Cerebellar cortex (tissue), 1 donor: ENCODE measurements at regions not wholly inside any gene's neighbourhood (a gene's known extent, or its start where the extent isn't known, plus 50 kb on each side); places are given as distances from the start of the nearest gene placed in this dataset.
"Not testable (repeated sequence)": the region's sequence is repeated elsewhere in the genome, so short reads cannot be mapped to it uniquely, and the experiment has no call there.

Experiments used
- DNase-seq: peaks from one replicate; pipeline ENCODE4 v3.0.0-alpha.2; 2015; ENCODE audit warnings: low spot score

DNA sequence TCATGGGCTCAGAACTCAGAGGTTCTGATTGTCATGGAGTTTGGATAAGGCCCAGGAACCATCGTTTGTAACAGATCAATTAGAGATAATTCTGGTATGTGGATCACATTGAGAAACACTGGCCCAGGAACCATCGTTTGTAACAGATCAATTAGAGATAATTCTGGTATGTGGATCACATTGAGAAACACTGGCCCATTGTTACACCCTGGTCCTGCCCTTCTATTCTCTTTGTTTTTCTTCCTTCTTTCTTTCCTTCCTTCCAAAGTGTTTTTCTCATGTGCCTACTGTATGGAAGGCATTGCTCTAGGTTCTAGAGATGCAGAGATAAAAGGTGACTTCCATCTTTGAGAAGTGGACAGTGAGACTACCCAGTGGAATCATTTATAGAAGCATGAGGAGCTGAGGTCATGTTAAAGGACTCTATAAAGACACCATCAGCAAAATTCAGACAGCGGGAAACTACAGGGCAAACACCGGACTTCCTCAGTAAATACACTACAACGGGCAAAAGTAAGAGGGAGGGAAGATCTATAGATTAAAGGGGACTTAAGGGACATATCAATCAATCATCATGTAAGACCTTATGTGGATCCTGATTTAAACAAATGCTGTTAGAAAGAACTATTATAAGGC lies 153.8 kb downstream of the UNC5CL start:
- no peak for DNase-seq

GRCh38 chr6:40882323-40882997 lies 156.6 kb downstream of the UNC5CL start:
- no peak for DNase-seq

DNA sequence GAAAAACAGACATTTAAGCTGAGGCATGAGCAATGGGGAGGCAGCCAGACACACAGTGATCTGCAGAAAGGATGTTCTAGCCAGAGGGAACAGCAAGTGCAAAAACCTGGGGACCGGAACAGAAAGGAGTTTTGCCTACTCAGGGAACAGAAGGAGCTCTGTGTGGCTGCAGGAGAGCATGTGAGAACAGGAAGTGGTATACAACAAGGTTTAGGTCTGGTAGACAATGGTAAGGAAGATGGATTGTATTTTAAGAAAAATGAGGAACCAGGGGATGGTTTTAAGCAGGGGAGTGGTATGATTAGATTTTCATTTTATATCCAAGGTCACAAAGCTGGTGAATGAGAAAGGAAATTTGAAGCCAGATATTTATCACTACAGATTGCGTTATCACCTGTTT lies 157.5 kb downstream of the UNC5CL start:
- DNase-seq: no peak

DNA sequence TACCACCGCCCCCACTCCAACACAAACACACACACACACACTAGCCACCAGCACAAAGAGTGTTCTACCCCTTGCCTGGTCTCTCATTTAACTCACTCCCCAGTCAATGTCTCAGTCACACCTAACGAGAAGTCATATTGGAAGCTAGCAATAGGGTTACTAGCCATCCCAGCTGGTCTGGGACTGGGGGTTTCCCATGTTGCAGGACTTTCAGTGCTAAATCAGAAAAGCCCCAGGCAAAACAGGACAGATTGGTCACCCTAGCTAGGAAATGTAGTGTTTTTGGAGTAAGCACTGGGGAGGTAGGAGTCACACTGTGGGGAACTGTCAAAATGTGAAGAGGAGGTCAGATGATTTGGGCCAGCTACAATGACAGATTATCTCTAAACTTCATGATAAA lies 158.1 kb downstream of the UNC5CL start:
- DNase-seq: no peak

- DNase-seq: no peak
These were observed 159.9 kb downstream of the UNC5CL start for GRCh38 chr6:40879169-40879568.

DNA sequence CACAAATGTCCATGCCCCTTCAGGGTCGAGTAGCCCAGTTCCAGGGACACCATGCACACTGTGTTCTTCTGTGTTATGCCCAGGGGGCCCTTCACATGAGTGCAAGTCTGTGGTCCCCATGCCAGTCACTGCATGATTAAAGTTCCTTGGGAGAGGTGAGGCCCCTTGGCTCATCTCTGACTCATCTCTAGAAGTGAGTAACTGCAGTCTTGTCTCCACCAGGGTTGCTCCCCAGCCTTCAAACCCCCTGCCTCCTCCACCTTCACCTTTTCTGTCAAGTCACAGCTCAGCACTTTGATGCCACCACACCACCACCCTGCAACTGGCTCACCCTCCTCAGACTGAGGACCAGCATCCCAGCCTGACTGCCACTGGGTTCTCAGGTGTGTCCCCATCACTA lies 161.7 kb downstream of the UNC5CL start:
- DNase-seq: no peak

- no peak for DNase-seq
These were observed 162.7 kb downstream of the UNC5CL start for GRCh38 chr6:40876336-40876735.

DNA sequence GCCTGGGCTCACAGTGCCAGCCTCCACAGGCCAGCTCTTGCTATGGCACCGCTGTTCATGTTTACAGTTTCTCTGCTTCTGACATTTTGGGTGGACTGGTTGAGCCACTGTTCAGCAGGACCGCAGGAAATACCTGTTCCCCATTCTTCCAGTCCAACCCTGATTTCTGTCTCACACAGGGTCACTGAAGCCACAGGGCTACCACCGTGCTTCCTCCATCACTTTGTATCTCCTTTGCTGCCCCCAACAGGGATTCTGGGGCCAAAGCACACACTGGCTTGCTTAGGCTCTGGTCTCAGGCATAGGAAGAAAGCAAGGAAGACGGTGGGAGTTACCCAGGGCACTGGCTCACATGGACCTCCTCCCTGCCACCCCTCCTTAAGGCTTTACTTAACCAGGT lies 164.5 kb downstream of the UNC5CL start:
- DNase-seq: no peak

DNA sequence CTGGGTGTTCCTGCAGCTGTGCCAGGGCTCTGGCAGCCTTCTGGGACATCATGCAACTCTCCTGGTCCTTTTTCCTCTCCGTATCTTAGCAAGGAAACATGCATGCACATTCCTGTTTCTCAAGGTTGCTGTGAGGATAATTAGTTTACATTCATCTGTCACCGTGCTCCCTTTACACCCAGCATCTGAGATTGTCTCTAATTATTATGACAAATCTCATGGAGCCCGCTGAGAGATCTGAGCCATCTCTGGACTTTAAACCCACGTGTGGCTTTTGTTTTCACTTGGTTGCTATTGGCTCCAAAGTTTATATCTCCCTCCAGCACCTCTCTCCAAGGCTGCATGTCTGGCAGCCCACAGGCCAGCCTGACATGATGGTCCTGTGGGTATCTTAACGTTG lies 167.6 kb downstream of the UNC5CL start:
- DNase-seq: no peak

DNA sequence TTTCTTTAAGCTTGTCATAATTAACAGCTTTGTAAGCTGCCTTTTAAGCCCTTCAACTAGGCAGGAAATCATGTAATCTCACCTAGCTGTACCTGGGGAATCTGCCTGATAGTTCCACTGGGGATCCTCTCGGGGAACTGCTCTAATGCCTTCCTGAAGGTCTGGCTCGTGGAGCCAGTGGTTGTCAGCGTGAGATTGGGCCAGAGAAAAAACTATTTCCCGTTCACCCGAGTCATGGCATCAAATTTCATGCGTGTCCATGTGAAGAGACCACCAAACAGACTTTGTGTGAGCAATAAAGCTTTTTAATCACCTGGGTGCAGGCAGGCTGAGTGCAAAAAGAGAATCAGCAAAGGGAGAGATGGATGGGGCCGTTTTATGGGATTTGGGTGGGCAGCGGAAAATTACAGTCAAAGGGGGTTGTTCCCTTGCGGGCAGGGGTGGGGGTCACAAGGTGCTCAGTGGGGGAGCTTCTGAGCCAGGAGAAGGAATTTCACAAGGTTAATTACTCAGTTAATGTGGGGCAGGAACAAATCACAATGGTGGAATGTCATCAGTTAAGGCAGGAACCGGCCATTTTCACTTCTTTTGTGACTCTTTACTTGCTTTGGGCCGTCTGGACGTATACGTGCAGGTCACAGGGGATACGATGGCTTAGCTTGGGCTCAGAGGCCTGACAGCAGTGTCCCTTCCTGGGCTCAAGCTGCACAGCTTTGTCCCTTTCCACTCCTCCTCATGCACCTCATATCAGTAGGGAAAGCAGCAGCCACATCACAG lies 170.7 kb downstream of the UNC5CL start:
- not testable (repeated sequence) for DNase-seq

DNA sequence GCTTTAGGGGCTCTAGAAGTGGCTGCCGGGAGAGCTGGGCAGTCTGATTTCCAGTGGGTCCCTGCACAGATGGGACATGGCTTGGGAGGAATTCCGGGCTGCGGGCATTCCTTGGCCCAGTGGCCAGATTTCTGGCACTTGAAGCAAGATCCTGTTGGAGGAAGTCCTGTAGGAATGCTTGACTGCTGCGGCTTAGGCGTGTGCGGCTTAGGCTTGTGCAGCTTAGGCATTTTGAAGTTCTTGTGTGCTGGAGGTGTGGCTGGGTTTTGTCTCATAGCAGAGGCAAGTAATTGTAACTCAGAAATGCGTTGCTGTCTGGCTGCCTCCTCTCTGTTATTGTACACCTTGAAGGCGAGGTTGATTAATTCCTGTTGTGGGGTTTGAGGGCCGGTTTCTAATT lies 171.5 kb downstream of the UNC5CL start:
- not testable (repeated sequence) for DNase-seq

DNA sequence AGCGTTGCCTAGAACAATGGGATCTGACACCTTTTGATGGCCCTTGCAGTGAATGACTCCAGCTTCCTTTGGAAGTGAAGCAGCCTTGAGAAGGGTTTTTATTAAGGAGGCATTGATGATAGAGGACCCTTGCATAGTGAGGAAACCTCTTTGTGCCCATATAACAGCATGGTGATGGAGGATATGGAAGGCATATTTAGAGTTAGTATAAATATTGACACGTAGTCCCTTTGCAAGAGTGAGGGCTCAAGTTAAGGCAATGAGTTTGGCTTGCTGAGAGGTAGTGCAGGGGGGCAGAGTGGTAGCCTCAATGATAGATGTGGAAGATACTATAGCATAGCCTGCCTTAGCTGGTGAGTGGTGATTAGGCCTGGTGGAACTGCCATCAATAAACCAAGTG lies 173.8 kb downstream of the UNC5CL start:
- DNase-seq: not testable (repeated sequence)

- no peak for DNase-seq
These were observed 178.6 kb downstream of the UNC5CL start for GRCh38 chr6:40860443-40860842.

DNA sequence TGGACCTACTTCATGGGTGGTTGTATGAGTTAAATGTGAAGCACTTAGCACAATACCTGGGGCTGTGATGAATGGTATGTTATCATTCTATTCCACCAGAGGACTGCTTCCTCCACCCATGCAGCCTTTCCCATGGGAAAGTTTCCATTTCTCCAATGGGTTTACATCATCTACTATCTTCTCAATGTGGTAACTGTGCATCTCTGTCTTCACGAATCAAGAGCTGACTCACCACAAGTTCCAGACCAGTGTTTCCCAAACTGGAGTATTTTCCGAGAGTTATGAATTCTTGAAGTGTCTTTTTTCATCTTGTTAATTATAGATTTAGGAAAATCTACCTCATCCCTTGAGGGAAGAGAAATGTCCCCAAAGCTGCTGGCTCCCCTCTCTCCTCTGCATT lies 182.8 kb downstream of the UNC5CL start:
- no peak for DNase-seq

GRCh38 chr6:40855168-40855880 lies 183.7 kb downstream of the UNC5CL start:
- DNase-seq: no peak

DNA sequence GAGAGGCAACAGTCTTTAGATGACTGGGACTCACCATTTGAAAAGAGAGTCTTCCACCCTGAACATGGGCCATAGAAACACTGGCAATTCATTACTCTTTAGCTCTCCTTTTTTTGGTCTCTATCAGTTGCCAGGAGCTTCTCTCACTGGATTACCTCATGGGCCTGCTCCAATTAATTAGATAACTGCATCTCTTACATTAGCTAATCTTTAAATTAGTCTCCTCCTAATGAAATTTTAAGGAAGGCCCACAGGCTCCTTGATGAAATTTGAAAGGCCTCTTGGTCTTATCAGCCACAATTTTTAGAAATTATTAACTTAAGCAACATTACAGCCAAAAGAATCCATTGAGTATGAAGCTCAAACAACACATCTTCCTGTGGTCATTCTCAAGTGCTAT lies 184.4 kb downstream of the UNC5CL start:
- no peak for DNase-seq

- DNase-seq: no peak
These were observed 186.1 kb downstream of the UNC5CL start for GRCh38 chr6:40852779-40853373.

GRCh38 chr6:40849546-40849945 lies 189.5 kb downstream of the UNC5CL start:
- no peak for DNase-seq

- no peak for DNase-seq
These were observed 190.0 kb downstream of the UNC5CL start for GRCh38 chr6:40848868-40849514.

GRCh38 chr6:40848038-40848437 lies 191.0 kb downstream of the UNC5CL start:
- DNase-seq: no peak

GRCh38 chr6:40845553-40845952 lies 193.5 kb downstream of the UNC5CL start:
- DNase-seq: peak; percentile 30

DNA sequence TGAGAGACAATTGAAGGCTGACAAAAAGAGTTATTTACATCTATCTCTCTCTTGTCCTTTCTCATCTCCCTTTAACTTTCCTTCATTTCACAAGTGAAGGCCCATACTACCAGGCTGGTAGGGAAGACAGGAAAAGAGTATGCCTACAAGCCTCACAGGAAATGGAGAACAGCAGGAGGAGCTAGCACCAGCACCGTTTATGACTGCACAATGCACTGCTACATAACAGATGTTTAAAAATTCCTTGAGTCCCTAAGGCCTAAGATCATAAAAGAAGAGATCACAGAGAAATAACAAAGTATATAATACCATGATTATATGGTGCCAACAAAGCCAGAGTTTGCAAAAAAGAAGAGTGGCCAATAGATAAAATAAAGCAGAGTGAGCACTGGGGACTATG lies 194.8 kb downstream of the UNC5CL start:
- DNase-seq: no peak
